Large intestine (tissue), 3 donors: ENCODE measurements at regions not wholly inside any gene's neighbourhood (a gene's known extent, or its start where the extent isn't known, plus 50 kb on each side); places are given as distances from the start of the nearest gene placed in this dataset.
A peak's percentile ranks its signal among the peaks of the same experiment; 100 is the strongest.

Experiments used
- DNase-seq, 2 donors: peaks; one replicate each; pipeline versions ENCODE4 v3.0.0 to v3.0.0-alpha.2; 2013
- H3K27ac ChIP-seq: one replicate; pipeline ENCODE4 v1.5.1; 2013; ENCODE audit warnings: low read length
- H3K27me3 ChIP-seq: 2 replicates; pipeline ENCODE4 v1.6.1; 2013; ENCODE audit warnings: low read length; ENCODE audit not compliant: control insufficient read depth, insufficient read depth
- H3K36me3 ChIP-seq: 2 replicates; pipeline ENCODE4 v1.6.1; 2013; ENCODE audit warnings: low read length; ENCODE audit not compliant: control insufficient read depth, insufficient read depth
- H3K4me1 ChIP-seq: one replicate; pipeline ENCODE4 v1.6.1; 2013; ENCODE audit warnings: low read length; ENCODE audit not compliant: control insufficient read depth, insufficient read depth
- H3K4me3 ChIP-seq: one replicate; pipeline ENCODE4 v1.5.1; 2013; ENCODE audit warnings: low read length
- H3K9me3 ChIP-seq: one replicate; pipeline ENCODE4 v1.6.1; 2013; ENCODE audit warnings: mild to moderate bottlenecking, low read depth, low read length, moderate library complexity; ENCODE audit not compliant: control insufficient read depth
- WGBS: methylation state at CpG from one replicate; pipeline ENCODE4 v1.1.5; 2013; ENCODE audit warnings: low lambda C conversion rate; ENCODE audit not compliant: insufficient coverage; 5-methylcytosine and 5-hydroxymethylcytosine counted together

- Histone ChIP-seq H3K36me3 (no peaks in the 10 kb centered on the region), H3K4me1 (no peaks in the 10 kb centered on the region), H3K4me3 (no peak overlapping the region), H3K27me3 (no peaks in the 10 kb centered on the region), H3K9me3 (no peaks in the 10 kb centered on the region), H3K27ac (no peak overlapping the region)
- no peak for DNase-seq
- WGBS = no CpG with 5 or more reads among the region's 2 CpGs
Observed at GRCh38 chr5:99081711-99082110, 152.9 kb upstream of the CHD1 start.

GRCh38 chr5:99076723-99077640 is 148.2 kb upstream of the CHD1 start:
- WGBS = 53% methylated on average over 4 of the region's 4 CpGs
- DNase-seq = no peak
- H3K4me3 ChIP-seq = no peak overlapping the region
- no peaks in the 10 kb centered on the region for H3K36me3 ChIP-seq
- no peaks in the 10 kb centered on the region for H3K27me3 ChIP-seq
- no peaks in the 10 kb centered on the region for H3K4me1 ChIP-seq
- no peaks in the 10 kb centered on the region for H3K9me3 ChIP-seq
- H3K27ac ChIP-seq = no peak overlapping the region

- no CpG with 5 or more reads among the region's 1 CpG for WGBS
Observed at GRCh38 chr5:99072846-99073245, 144.0 kb upstream of the CHD1 start.

GRCh38 chr5:99070822-99071221 is 142.0 kb upstream of the CHD1 start:
- Histone ChIP-seq H3K36me3 (no peaks in the 10 kb centered on the region), H3K9me3 (no peaks in the 10 kb centered on the region), H3K27me3 (no peaks in the 10 kb centered on the region), H3K4me3 (no peak overlapping the region), H3K4me1 (no peaks in the 10 kb centered on the region), H3K27ac (no peak overlapping the region)
- DNase-seq = no peak
- WGBS = no CpG with 5 or more reads among the region's 2 CpGs

More at GRCh38 chr5:99072846-99073245, 144.0 kb upstream of the CHD1 start:
- H3K27ac ChIP-seq = no peak overlapping the region
- DNase-seq = no peak
- H3K4me3 ChIP-seq = no peak overlapping the region
- no peaks in the 10 kb centered on the region for H3K36me3 ChIP-seq
- H3K9me3 ChIP-seq = no peaks in the 10 kb centered on the region
- no peaks in the 10 kb centered on the region for H3K27me3 ChIP-seq
- H3K4me1 ChIP-seq = no peaks in the 10 kb centered on the region

- Histone ChIP-seq H3K36me3 (no peaks in the 10 kb centered on the region), H3K4me1 (no peaks in the 10 kb centered on the region), H3K9me3 (no peaks in the 10 kb centered on the region), H3K27me3 (no peaks in the 10 kb centered on the region), H3K4me3 (no peak overlapping the region), H3K27ac (no peak overlapping the region)
- no peak for DNase-seq
- WGBS = 60% methylated on average over 2 of the region's 4 CpGs
Observed at GRCh38 chr5:99070362-99070761, 141.6 kb upstream of the CHD1 start.

- H3K4me1 ChIP-seq = no peaks in the 10 kb centered on the region
- H3K4me3 ChIP-seq = no peak overlapping the region
- no peak overlapping the region for H3K27ac ChIP-seq
- H3K27me3 ChIP-seq = no peaks in the 10 kb centered on the region
- no peaks in the 10 kb centered on the region for H3K9me3 ChIP-seq
- WGBS = 50% methylated on average over 1 of the region's 5 CpGs
- no peaks in the 10 kb centered on the region for H3K36me3 ChIP-seq
- DNase-seq = no peak
Observed at GRCh38 chr5:99068944-99069650, 140.3 kb upstream of the CHD1 start.

GRCh38 chr5:99063737-99064136 is 134.9 kb upstream of the CHD1 start:
- no peaks in the 10 kb centered on the region for H3K36me3 ChIP-seq
- DNase-seq = no peak
- H3K4me1 ChIP-seq = no peaks in the 10 kb centered on the region
- H3K9me3 ChIP-seq = no peaks in the 10 kb centered on the region
- no peak overlapping the region for H3K4me3 ChIP-seq
- WGBS = 96% methylated on average over 3 of the region's 5 CpGs
- no peaks in the 10 kb centered on the region for H3K27me3 ChIP-seq
- no peak overlapping the region for H3K27ac ChIP-seq

GRCh38 chr5:99061711-99062110 is 132.9 kb upstream of the CHD1 start:
- Histone ChIP-seq H3K9me3 (no peaks in the 10 kb centered on the region), H3K36me3 (no peaks in the 10 kb centered on the region), H3K4me1 (no peaks in the 10 kb centered on the region), H3K27me3 (no peaks in the 10 kb centered on the region), H3K27ac (no peak overlapping the region), H3K4me3 (no peak overlapping the region)
- DNase-seq = no peak
- WGBS = no CpG with 5 or more reads among the region's 2 CpGs

- WGBS = no CpG with 5 or more reads among the region's 2 CpGs
- no peaks in the 10 kb centered on the region for H3K36me3 ChIP-seq
- H3K4me1 ChIP-seq = no peaks in the 10 kb centered on the region
- no peak overlapping the region for H3K27ac ChIP-seq
- no peak for DNase-seq
- no peak overlapping the region for H3K4me3 ChIP-seq
- no peaks in the 10 kb centered on the region for H3K9me3 ChIP-seq
- no peaks in the 10 kb centered on the region for H3K27me3 ChIP-seq
Observed at GRCh38 chr5:99061299-99061698, 132.5 kb upstream of the CHD1 start.

GRCh38 chr5:99060306-99061261 is 131.8 kb upstream of the CHD1 start:
- 58% methylated on average over 5 of the region's 13 CpGs for WGBS

More at GRCh38 chr5:99060306-99061261, 131.8 kb upstream of the CHD1 start:
- Histone ChIP-seq H3K27ac (no peak overlapping the region), H3K9me3 (no peaks in the 10 kb centered on the region), H3K4me3 (no peak overlapping the region), H3K4me1 (no peaks in the 10 kb centered on the region), H3K27me3 (no peaks in the 10 kb centered on the region), H3K36me3 (no peaks in the 10 kb centered on the region)
- peak; percentile 39 to 49 for DNase-seq
